ENCODE measurements at regions not wholly inside any gene's neighbourhood (a gene's known extent, or its start where the extent isn't known, plus 50 kb on each side); places are given as distances from the start of the nearest gene placed in this dataset.
"Not testable (repeated sequence)": the region's sequence is repeated elsewhere in the genome, so short reads cannot be mapped to it uniquely, and the experiment has no call there.

- not testable (repeated sequence) for DNase-seq
Observed at GRCh38 chrX:115840729-115841409, 279.9 kb downstream of the PLS3 start.

- DNase-seq, result not testable (repeated sequence)
Observed at GRCh38 chrX:115850986-115851385, 290.0 kb downstream of the PLS3 start.

GRCh38 chrX:115853260-115853659 is 292.3 kb downstream of the PLS3 start:
- not testable (repeated sequence) for DNase-seq

GRCh38 chrX:115881170-115881569 is 289.4 kb upstream of the AGTR2 start:
- DNase-seq, result not testable (repeated sequence)

- DNase-seq, result not testable (repeated sequence)
Observed at GRCh38 chrX:115884121-115884520, 286.4 kb upstream of the AGTR2 start.

- not testable (repeated sequence) for DNase-seq
Observed at GRCh38 chrX:115888041-115888440, 282.5 kb upstream of the AGTR2 start.

- DNase-seq, result not testable (repeated sequence)
Observed at GRCh38 chrX:115888519-115888918, 282.0 kb upstream of the AGTR2 start.

- DNase-seq, result no peak
Observed at GRCh38 chrX:115889121-115889890, 281.2 kb upstream of the AGTR2 start.

- no peak for DNase-seq
Observed at GRCh38 chrX:115892056-115892708, 278.4 kb upstream of the AGTR2 start.

GRCh38 chrX:115892787-115893671 is 277.5 kb upstream of the AGTR2 start:
- DNase-seq, result peak in 2 of 4 experiments; percentile 4 to 26

- DNase-seq, result no peak
Observed at GRCh38 chrX:115894087-115894486, 276.5 kb upstream of the AGTR2 start.

- DNase-seq, result no peak
Observed at GRCh38 chrX:115895678-115896329, 274.7 kb upstream of the AGTR2 start.

- DNase-seq, result no peak
Observed at GRCh38 chrX:115896362-115896761, 274.2 kb upstream of the AGTR2 start.

GRCh38 chrX:115897956-115898355 is 272.6 kb upstream of the AGTR2 start:
- no peak for DNase-seq

- DNase-seq, result peak in 2 of 4 experiments; percentile 43 to 64
Observed at GRCh38 chrX:115898382-115899001, 272.1 kb upstream of the AGTR2 start.

GRCh38 chrX:115900425-115900824 is 270.1 kb upstream of the AGTR2 start:
- DNase-seq, result no peak

GRCh38 chrX:115901241-115901640 is 269.3 kb upstream of the AGTR2 start:
- no peak for DNase-seq

- DNase-seq, result no peak
Observed at GRCh38 chrX:115902995-115903394, 267.5 kb upstream of the AGTR2 start.

GRCh38 chrX:115906276-115906675 is 264.3 kb upstream of the AGTR2 start:
- DNase-seq, result no peak

GRCh38 chrX:115906881-115907280 is 263.7 kb upstream of the AGTR2 start:
- DNase-seq, result no peak

GRCh38 chrX:115909017-115909416 is 261.5 kb upstream of the AGTR2 start:
- DNase-seq, result no peak

- no peak for DNase-seq
Observed at GRCh38 chrX:115911967-115912366, 258.6 kb upstream of the AGTR2 start.

All from activated naive CD4-positive, alpha-beta T cell (primary cell).